ENCODE measurements at regions not wholly inside any gene's neighbourhood (a gene's known extent, or its start where the extent isn't known, plus 50 kb on each side); places are given as distances from the start of the nearest gene placed in this dataset.

DNA sequence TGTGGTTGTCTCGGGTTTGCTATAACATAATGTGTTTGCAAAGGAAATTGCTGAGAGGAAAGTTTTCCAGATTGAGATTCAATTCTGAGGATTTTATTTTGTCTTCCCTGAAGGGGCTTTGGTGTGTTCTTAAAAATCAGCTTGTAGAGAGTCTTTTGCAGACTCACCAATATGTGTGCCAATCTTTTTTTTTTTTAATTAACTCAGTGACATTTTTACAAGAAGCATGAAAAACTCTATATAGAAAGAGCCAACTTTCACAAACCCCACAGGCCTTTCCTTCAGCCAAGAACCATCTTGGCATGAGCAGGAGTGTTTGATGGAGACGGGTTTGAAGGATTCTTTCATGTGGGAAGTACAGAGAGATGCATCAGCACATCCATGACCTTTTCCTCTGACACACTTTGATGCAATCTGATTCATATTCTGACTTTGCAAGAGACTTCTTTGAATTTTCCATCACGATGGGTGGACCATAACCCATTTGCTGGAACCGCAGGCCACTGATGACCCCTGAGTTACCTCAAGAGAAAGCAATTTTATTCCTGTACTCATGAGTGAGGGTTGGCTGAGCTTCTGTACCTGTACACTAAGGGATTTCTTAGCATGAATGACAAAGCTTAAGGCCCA lies 892.6 kb downstream of the XPNPEP1 start:
- H3K27me3 ChIP-seq: no peaks in the 10 kb centered on the region
- H3K9me2 ChIP-seq (replicated peaks; ENCODE audit: insufficient read depth): no peaks in the 10 kb centered on the region
- H3K36me3 ChIP-seq (replicated peaks; ENCODE audit: insufficient read depth, low read depth): no peaks in the 10 kb centered on the region
- no peaks in the 10 kb centered on the region for H3K79me2 ChIP-seq
- no peak overlapping the region for H3K27ac ChIP-seq
- 81% methylated on average over 4 of the region's 4 CpGs for WGBS (ENCODE audit: low lambda C conversion rate, missing lambda C conversion rate)
- TF ChIP-seq EZH2phosphoT487 (IDR thresholded peaks at IDR 0.05; ENCODE audit: low read depth, severe bottlenecking, unreplicated experiment) (no peak), EZH2 (IDR thresholded peaks at IDR 0.05; ENCODE audit: borderline replicate concordance) (no peak)
- TF ChIP-seq, protein P1, sequence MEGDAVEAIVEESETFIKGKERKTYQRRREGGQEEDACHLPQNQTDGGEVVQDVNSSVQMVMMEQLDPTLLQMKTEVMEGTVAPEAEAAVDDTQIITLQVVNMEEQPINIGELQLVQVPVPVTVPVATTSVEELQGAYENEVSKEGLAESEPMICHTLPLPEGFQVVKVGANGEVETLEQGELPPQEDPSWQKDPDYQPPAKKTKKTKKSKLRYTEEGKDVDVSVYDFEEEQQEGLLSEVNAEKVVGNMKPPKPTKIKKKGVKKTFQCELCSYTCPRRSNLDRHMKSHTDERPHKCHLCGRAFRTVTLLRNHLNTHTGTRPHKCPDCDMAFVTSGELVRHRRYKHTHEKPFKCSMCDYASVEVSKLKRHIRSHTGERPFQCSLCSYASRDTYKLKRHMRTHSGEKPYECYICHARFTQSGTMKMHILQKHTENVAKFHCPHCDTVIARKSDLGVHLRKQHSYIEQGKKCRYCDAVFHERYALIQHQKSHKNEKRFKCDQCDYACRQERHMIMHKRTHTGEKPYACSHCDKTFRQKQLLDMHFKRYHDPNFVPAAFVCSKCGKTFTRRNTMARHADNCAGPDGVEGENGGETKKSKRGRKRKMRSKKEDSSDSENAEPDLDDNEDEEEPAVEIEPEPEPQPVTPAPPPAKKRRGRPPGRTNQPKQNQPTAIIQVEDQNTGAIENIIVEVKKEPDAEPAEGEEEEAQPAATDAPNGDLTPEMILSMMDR (IDR thresholded peaks at IDR 0.05; ENCODE audit: poor library complexity): no peak
- no peak overlapping the region for H3K4me2 ChIP-seq
- H3K9me3 ChIP-seq (ENCODE audit: low read depth): no peaks in the 10 kb centered on the region
- no peaks in the 10 kb centered on the region for H4K20me1 ChIP-seq (ENCODE audit: insufficient read depth, poor library complexity, severe bottlenecking)
- no peak overlapping the region for H3K4me3 ChIP-seq
- no peaks in the 10 kb centered on the region for H3K4me1 ChIP-seq (ENCODE audit: insufficient read depth)
- no peak overlapping the region for H2AFZ ChIP-seq
- DNase-seq (ENCODE audit: low spot score): no peak

DNA sequence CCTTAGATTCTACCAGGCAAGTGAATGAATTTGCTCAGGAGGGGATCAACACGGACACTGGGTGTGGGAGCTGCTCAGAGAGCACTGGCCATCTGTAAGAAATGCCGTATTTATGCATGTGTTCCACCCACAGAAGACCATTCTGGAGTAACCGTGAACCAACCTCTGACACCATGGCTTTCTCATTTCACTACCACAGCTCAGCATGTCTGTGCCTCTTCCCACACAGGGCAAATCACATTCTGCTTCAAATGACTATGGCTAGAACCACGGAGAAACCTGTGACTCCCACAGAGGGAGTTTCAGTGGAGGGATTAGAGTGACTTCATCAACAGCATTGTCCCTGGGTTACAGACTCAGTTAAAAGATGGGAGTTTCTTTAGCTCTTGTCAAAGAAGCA lies 893.4 kb downstream of the XPNPEP1 start:
- no peak for DNase-seq (ENCODE audit: low spot score)
- Histone ChIP-seq H3K36me3 (replicated peaks; ENCODE audit: insufficient read depth, low read depth) (no peaks in the 10 kb centered on the region), H3K9me3 (ENCODE audit: low read depth) (no peaks in the 10 kb centered on the region), H3K79me2 (no peaks in the 10 kb centered on the region), H3K9me2 (replicated peaks; ENCODE audit: insufficient read depth) (no peaks in the 10 kb centered on the region), H3K4me2 (no peak overlapping the region), H3K27ac (no peak overlapping the region), H2AFZ (no peak overlapping the region), H4K20me1 (ENCODE audit: insufficient read depth, poor library complexity, severe bottlenecking) (no peaks in the 10 kb centered on the region), H3K4me1 (ENCODE audit: insufficient read depth) (no peaks in the 10 kb centered on the region), H3K4me3 (no peak overlapping the region), H3K27me3 (no peaks in the 10 kb centered on the region)
- TF ChIP-seq EZH2phosphoT487 (IDR thresholded peaks at IDR 0.05; ENCODE audit: low read depth, severe bottlenecking, unreplicated experiment) (no peak), EZH2 (IDR thresholded peaks at IDR 0.05; ENCODE audit: borderline replicate concordance) (no peak)
- TF ChIP-seq, protein P1 (IDR thresholded peaks at IDR 0.05; ENCODE audit: poor library complexity): no peak
- WGBS (ENCODE audit: low lambda C conversion rate, missing lambda C conversion rate): 75% methylated on average over 4 of the region's 4 CpGs

DNA sequence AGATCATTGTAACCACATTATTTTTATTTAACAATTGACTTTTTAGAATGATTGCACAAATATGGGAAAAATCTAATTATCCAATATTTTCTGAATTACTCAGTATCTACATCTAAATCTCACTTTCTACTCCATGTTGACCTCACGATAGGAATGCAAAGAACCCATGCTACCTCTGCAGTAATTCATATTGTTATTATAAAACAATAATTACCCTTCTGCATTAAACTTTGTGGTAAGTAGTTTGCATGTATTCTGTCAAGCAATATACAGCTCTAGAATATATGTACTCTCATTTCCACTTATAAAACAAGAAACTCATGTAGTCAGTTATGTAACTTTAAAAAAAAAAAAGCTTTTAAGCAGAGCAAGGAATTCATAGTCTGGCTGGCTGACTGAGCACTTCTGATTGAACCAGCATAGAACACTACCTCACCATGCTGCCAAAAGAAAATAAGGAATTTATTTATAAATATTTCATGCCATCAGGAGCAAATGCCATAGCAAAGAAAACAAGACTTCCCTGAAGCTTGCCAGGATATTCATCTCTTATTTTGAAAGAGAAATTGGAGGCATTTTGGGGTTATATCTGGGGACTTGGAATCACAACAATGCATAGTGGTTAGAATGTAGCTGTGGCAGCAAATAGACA lies 895.7 kb downstream of the XPNPEP1 start:
- H3K36me3 ChIP-seq (replicated peaks; ENCODE audit: insufficient read depth, low read depth): no peaks in the 10 kb centered on the region
- H3K9me3 ChIP-seq (ENCODE audit: low read depth): no peaks in the 10 kb centered on the region
- H3K4me1 ChIP-seq (ENCODE audit: insufficient read depth): no peaks in the 10 kb centered on the region
- no peak overlapping the region for H3K4me3 ChIP-seq
- DNase-seq (ENCODE audit: low spot score): no peak
- no peak overlapping the region for H3K27ac ChIP-seq
- no peak overlapping the region for H2AFZ ChIP-seq
- H4K20me1 ChIP-seq (ENCODE audit: insufficient read depth, poor library complexity, severe bottlenecking): no peaks in the 10 kb centered on the region
- WGBS (ENCODE audit: low lambda C conversion rate, missing lambda C conversion rate): 90% methylated on average over 1 of the region's 1 CpG
- H3K27me3 ChIP-seq: no peaks in the 10 kb centered on the region
- H3K9me2 ChIP-seq (replicated peaks; ENCODE audit: insufficient read depth): no peaks in the 10 kb centered on the region
- H3K4me2 ChIP-seq: no peak overlapping the region
- no peaks in the 10 kb centered on the region for H3K79me2 ChIP-seq
- TF ChIP-seq, protein P1 (IDR thresholded peaks at IDR 0.05; ENCODE audit: poor library complexity): no peak
- TF ChIP-seq EZH2phosphoT487 (IDR thresholded peaks at IDR 0.05; ENCODE audit: low read depth, severe bottlenecking, unreplicated experiment): no peak
- TF ChIP-seq EZH2 (IDR thresholded peaks at IDR 0.05; ENCODE audit: borderline replicate concordance): no peak
